Dendritic cell treated with granulocyte-macrophage colony-stimulating factor and Interleukin-4, amounts not matched to agents 40 ng/mL and 50 ng/mL, for 4 days (primary cell): ENCODE measurements at regions not wholly inside any gene's neighbourhood (a gene's known extent, or its start where the extent isn't known, plus 50 kb on each side); places are given as distances from the start of the nearest gene placed in this dataset.

ENCODE experiments used
- H3K27ac Mint-ChIP-seq: one replicate; pipeline ENCODE4 v1.8.0; 2022; ENCODE audit warnings: mild to moderate bottlenecking, mixed read lengths
- H3K27me3 Mint-ChIP-seq: one replicate; pipeline ENCODE4 v1.8.0; 2022; ENCODE audit warnings: mild to moderate bottlenecking, mixed read lengths
- H3K36me3 Mint-ChIP-seq: one replicate; pipeline ENCODE4 v1.8.0; 2022; ENCODE audit warnings: low read depth, mixed read lengths
- H3K4me1 Mint-ChIP-seq: one replicate; pipeline ENCODE4 v1.8.0; 2022; ENCODE audit warnings: low read depth, mixed read lengths
- H3K4me3 Mint-ChIP-seq: one replicate; pipeline ENCODE4 v1.8.0; 2022; ENCODE audit warnings: mild to moderate bottlenecking, moderate library complexity, mixed read lengths
- H3K9me3 Mint-ChIP-seq: one replicate; pipeline ENCODE4 v1.8.0; 2022; ENCODE audit warnings: mixed read lengths
- intact Hi-C: fragments of 100-400 bp; cut with micrococcal nuclease; formaldehyde crosslinking; loops from one replicate; pipeline ENCODE4 v1.15.0; 2022

DNA sequence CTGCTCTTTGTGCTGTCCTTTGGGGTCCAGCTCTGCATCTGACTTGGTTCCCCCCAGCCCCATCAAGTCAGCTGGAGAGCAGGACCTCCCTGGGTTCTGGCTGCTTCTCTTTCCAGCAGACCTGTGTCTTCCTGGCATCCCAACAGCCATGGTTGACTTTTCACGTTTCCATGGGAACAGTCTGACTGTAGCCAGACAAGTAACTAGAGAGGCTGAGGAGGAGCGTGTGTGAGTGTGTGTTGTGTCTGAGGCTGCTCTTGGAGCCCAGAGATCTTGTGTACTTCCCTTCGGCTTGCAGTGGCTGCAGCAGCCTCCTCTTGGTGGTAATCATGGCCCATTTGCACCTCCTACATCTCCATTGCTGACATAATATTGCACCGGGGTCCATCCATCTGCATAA, 332.0 kb downstream of the RPS24 start:
- peaks cover 7% of the 10 kb centered on the region for H3K9me3 Mint-ChIP-seq
- intact Hi-C loops: no loop called here
- peaks cover 2% of the 10 kb centered on the region for H3K27me3 Mint-ChIP-seq
- no peak overlapping the region for H3K27ac Mint-ChIP-seq
- peaks cover 21% of the 10 kb centered on the region for H3K4me1 Mint-ChIP-seq
- no peak overlapping the region for H3K4me3 Mint-ChIP-seq
- H3K36me3 Mint-ChIP-seq: peaks cover 9% of the 10 kb centered on the region

DNA sequence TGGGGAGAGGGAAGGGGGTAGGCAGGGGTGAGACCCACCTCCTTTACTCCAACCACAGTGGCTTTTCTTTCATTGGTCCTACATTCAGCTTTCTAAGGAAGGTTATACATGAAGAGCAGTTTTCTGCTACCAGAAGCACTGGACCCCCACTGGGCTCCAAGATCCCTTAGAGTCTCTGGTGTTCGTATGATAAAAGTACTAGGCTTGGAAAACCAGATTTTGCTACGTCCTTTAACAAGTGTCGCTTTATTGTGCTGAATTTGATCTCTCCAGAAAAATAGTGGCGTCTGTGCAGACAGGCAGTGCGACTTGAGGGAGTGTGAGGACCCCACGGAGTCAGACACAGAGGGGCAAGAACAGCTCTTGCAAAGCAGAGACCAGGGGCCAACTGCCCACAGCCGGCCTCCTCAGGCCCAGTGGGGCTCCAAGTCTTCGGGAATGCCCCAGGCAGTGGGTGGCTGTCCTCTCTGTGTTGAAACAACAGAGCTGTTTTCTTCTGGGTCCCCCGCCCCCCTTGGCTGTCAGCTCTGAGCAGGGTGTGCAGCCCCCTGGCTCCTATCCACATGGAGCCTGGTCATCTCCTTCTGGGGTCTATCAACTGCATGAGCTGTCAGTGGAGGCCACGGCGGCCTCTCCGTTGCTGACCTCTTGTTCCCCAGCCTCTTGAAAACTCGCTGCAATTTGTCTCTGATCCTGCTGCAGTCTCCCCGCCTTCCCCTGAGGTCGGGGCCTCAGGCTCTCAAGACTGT, 333.2 kb downstream of the RPS24 start:
- intact Hi-C loops: no loop called here
- no peak overlapping the region for H3K4me3 Mint-ChIP-seq
- H3K27me3 Mint-ChIP-seq: peaks cover 5% of the 10 kb centered on the region
- peaks cover 5% of the 10 kb centered on the region for H3K9me3 Mint-ChIP-seq
- H3K36me3 Mint-ChIP-seq: peaks cover 6% of the 10 kb centered on the region
- H3K4me1 Mint-ChIP-seq: peaks cover 13% of the 10 kb centered on the region
- no peak overlapping the region for H3K27ac Mint-ChIP-seq

DNA sequence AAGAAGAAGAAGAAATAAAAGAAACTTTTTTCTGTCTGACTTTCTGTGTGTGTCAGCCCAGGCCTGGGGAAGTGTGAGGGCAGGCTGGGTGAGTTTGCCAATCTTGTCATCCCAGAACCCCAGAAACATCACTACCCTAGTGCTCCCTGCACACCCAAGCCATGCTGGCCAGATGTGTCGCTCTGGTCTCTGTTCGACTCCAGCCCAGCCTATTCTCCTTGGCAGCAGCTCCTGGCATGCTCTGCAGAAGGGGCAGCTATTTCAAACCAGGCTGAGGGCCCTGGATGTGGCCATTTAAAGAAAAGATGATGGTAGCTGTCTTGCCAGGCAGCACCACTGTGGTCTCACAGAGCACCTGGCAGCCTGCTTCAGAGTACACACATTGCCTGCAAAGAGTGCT, 334.1 kb downstream of the RPS24 start:
- intact Hi-C loops: no loop called here
- no peak overlapping the region for H3K4me3 Mint-ChIP-seq
- no peak overlapping the region for H3K27ac Mint-ChIP-seq
- H3K9me3 Mint-ChIP-seq: no peaks in the 10 kb centered on the region
- H3K36me3 Mint-ChIP-seq: no peaks in the 10 kb centered on the region
- peaks cover 5% of the 10 kb centered on the region for H3K27me3 Mint-ChIP-seq
- peaks cover 4% of the 10 kb centered on the region for H3K4me1 Mint-ChIP-seq

DNA sequence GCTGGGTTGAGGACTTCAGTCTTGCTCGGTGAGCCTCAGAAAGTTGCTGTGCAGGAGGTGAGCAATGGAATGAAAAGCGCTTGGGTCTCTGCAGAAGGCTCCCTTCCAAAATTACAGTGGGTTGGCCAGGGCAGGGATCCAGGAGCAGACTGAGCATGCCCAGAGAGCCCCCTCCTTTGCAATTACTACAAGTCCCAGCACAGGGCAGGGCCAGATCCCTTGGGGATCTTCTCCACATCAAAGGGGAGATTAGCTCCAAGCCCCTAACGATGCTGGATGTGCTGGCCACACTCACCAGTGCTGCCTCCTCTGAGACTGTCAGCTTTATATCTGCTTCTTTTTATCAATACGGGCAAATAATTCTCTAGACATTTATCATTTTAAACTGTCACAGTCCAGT, 337.5 kb downstream of the RPS24 start:
- Mint-ChIP-seq H3K4me3 (no peak overlapping the region), H3K36me3 (no peaks in the 10 kb centered on the region), H3K9me3 (no peaks in the 10 kb centered on the region)

DNA sequence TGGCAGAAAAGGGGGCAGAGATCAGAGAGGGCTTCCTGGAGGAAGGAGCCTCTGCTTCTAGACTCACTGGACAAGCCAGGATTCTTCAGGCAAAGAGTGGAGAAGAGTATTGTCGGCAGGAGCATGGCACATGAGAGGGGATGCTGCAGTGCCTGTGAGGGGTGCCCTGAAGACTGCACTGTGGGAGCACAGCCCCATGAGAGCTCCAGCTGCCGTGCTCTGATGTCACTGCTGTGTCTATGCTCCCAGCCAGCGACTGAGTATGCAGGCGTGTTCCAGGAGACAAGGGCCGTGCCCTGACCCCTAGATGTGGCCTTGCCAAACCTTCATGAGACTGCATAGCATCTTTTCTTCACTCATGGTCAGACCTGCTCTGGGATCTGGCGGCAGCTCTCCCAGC, 339.1 kb downstream of the RPS24 start:
- Mint-ChIP-seq H3K4me1 (no peaks in the 10 kb centered on the region), H3K36me3 (no peaks in the 10 kb centered on the region), H3K27me3 (peaks cover 5% of the 10 kb centered on the region), H3K9me3 (no peaks in the 10 kb centered on the region), H3K4me3 (no peak overlapping the region), H3K27ac (no peak overlapping the region)
- intact Hi-C loops: no loop called here

More for the DNA sequence above, 337.5 kb downstream of the RPS24 start:
- Mint-ChIP-seq H3K27me3 (peaks cover 4% of the 10 kb centered on the region), H3K27ac (no peak overlapping the region), H3K4me1 (no peaks in the 10 kb centered on the region)
- intact Hi-C loops: no loop called here

DNA sequence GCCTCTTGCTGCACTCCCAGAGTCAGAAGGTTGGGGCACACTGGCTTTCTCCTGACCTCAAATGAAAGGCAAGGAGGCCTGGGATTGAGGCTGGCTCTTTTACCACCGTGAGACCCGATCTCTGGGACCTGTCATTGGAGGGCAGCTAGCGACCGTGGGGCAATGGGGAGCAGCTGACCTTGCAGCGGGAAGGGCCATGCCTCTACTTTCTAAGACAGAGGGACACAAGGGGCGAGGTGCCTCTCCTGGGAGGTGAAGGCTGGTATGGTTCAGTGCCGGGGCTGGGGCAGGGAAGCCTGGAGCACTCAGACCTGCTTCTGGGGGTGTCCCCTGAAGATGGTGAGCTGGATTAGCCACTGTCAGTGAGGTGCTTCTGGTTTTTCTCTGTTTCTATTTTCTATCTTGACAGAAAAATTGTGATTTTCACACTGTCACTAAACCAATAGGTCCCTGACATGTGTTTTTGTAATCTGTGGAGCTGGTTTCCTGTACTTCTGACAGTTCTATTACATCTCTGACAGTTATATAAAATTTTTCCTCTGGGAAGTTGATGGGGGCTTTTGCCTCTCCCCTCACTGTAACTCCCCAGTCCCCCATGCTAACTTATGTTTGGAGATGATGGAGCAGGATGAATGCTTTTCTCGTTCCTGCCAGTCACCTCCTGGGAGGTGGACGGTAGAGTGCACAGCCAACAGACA, 340.8 kb downstream of the RPS24 start:
- intact Hi-C loops: no loop called here
- no peaks in the 10 kb centered on the region for H3K36me3 Mint-ChIP-seq

DNA sequence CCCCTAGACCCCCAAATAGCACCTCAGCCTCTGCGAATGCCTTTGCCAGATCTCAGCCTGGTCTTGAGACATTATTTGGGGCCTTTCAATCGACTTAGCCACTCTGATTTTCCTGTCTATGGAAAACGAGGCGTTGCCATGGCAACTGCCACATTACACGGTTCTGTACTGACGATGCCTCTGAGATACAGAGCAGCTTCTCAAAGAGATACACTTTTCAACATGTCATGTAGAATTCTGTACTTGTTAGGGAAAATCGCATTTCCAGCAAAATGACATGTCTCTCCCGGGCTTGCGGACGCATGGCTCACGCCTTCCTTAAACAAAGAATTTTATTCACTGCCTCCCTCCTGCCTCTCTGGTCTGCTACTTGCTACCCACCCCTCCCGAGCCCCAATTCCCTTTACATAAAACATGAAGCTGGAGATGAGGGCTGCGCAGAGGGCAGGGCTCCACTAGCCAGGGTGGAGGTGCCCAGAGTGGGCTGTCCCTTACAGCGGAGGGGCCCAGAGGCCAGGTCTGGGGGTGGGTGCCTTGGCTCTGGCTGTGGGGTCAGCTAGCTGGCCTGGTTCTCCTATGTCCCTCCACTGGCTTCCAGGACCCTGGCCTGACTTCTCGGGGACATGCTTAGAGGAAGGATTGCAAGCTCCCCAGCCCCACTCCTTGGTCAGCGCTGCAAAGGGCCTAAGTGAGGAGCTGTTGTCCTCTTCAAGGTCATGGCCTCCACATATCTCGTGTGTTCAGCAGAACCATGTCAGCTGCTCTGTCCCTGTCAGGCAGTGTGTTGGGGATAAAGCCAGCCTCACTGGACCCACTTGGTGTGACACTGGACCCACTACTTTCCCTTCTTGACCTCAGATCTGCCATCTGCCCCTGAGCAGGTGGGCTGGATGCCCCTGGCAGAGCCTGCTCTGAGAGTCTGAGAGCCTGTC, 342.5 kb downstream of the RPS24 start:
- Mint-ChIP-seq H3K4me3 (no peak overlapping the region), H3K27ac (no peak overlapping the region), H3K36me3 (no peaks in the 10 kb centered on the region), H3K9me3 (no peaks in the 10 kb centered on the region), H3K27me3 (peaks cover 8% of the 10 kb centered on the region), H3K4me1 (peaks cover 6% of the 10 kb centered on the region)
- intact Hi-C loops: no loop called here

More for the DNA sequence above, 340.8 kb downstream of the RPS24 start:
- Mint-ChIP-seq H3K27ac (no peak overlapping the region), H3K9me3 (no peaks in the 10 kb centered on the region), H3K4me1 (peaks cover 6% of the 10 kb centered on the region), H3K4me3 (no peak overlapping the region), H3K27me3 (peaks cover 7% of the 10 kb centered on the region)

DNA sequence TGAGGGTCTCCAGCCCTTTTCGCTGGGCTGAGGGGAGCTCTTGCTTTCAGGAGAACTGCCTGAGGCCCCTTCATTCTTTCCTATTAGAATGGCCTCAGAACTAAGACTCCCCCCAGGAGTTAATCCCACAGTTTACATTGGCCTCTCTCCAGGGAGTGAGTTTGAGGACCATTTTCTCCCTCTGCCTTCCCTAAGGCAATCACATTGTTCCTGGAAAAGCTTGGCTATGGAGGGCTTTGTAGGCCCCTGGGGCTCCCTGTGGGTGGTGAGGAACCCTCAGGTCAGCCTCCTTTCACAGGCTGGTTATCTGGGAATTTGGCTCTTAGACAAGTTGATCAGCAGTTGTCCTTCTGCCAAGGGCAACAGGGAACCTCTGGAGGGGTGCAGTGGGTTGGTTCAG, 343.7 kb downstream of the RPS24 start:
- H3K4me3 Mint-ChIP-seq: no peak overlapping the region

DNA sequence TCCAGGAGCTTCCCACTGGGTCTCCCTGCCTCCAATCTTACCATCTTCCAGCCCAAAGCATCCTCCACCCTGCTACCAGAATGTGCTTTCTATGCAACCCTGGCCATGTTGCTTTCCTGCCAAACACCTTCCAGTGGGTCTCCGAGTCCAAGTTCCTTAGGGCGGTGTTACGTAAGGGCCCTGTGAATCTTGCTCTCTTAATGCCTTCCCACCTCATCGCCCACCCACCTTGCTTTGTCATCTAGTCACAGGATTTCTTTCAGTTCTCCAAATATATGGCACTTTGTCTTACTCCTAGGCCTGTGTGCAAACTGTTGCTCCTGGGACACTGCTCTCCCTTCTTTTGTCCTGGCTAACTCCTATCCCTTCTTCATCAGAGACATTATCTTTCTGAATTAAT, 344.5 kb downstream of the RPS24 start:
- Mint-ChIP-seq H3K9me3 (no peaks in the 10 kb centered on the region), H3K4me3 (no peak overlapping the region), H3K36me3 (no peaks in the 10 kb centered on the region), H3K27me3 (peaks cover 8% of the 10 kb centered on the region), H3K27ac (no peak overlapping the region), H3K4me1 (peaks cover 6% of the 10 kb centered on the region)
- intact Hi-C loops: no loop called here

More for the DNA sequence above, 343.7 kb downstream of the RPS24 start:
- H3K27ac Mint-ChIP-seq: no peak overlapping the region
- H3K9me3 Mint-ChIP-seq: no peaks in the 10 kb centered on the region
- no peaks in the 10 kb centered on the region for H3K36me3 Mint-ChIP-seq
- intact Hi-C loops: no loop called here
- peaks cover 6% of the 10 kb centered on the region for H3K4me1 Mint-ChIP-seq
- peaks cover 8% of the 10 kb centered on the region for H3K27me3 Mint-ChIP-seq

DNA sequence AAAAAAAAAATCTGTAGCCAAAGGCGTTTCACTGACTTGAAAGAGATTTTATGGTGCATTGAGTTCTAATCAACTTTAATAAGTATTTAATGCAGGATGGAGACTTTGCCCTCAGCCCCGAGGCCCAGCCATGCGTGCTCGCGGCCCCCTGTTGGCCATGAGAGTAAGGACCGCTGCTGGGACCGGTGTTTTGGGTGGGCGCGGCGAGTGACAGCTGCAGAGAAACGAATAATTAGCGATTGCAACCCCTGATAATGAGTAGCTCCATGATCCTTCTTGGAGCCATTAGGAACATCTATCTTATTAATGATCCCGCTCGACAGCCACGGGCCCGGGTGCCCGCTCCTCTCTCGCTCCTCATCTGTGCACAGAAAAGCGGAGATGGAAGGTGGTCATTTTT, 347.4 kb downstream of the RPS24 start:
- intact Hi-C loops: no loop called here
- H3K4me3 Mint-ChIP-seq: no peak overlapping the region
- H3K4me1 Mint-ChIP-seq: peaks cover 6% of the 10 kb centered on the region
- H3K27me3 Mint-ChIP-seq: peaks cover 8% of the 10 kb centered on the region
- no peaks in the 10 kb centered on the region for H3K36me3 Mint-ChIP-seq
- H3K9me3 Mint-ChIP-seq: no peaks in the 10 kb centered on the region
- H3K27ac Mint-ChIP-seq: no peak overlapping the region

DNA sequence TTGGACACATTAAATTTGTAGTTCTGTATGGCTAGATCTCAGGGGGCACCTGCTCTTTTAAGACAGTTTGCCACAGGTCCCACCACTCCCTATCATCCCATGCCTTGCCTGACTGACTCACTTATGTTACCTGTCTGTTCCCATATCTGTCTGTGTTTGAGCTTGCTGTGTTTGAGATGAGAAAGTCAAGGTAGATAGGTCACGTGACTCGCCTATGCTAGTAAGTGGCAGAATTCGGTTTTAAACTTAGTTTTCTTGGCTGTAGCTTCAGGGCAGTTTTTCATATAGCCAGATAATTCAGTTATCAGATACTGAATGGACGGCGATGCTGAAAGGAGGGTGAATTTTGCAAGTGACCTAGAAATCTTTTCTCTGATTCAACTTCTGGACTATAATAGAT, 348.4 kb downstream of the RPS24 start:
- Mint-ChIP-seq H3K9me3 (no peaks in the 10 kb centered on the region), H3K27me3 (peaks cover 8% of the 10 kb centered on the region), H3K36me3 (no peaks in the 10 kb centered on the region), H3K4me1 (peaks cover 6% of the 10 kb centered on the region), H3K27ac (no peak overlapping the region), H3K4me3 (no peak overlapping the region)
- intact Hi-C loops: no loop called here

DNA sequence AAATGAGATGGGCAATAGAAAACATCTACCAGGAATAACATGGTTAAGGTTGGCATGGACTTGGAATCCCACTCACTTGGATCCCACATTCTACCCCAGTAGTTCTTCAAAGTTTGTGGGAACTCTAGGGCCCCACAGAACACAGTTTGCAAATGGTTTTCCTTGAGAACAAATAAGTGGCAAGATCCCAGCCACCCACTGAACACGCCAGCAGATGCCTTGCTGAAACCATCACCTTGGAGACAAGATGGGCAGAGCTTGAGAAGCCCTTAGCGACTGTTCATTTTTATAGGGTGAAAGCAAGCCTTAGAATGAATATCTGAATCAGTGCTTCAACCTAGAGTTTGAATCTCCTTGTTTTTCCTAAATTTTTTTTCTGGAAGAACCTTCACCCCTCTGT, 349.1 kb downstream of the RPS24 start:
- peaks cover 11% of the 10 kb centered on the region for H3K27me3 Mint-ChIP-seq
- no peaks in the 10 kb centered on the region for H3K36me3 Mint-ChIP-seq
- H3K27ac Mint-ChIP-seq: no peak overlapping the region
- H3K9me3 Mint-ChIP-seq: no peaks in the 10 kb centered on the region
- peaks cover 6% of the 10 kb centered on the region for H3K4me1 Mint-ChIP-seq
- H3K4me3 Mint-ChIP-seq: no peak overlapping the region
- intact Hi-C loops: no loop called here

DNA sequence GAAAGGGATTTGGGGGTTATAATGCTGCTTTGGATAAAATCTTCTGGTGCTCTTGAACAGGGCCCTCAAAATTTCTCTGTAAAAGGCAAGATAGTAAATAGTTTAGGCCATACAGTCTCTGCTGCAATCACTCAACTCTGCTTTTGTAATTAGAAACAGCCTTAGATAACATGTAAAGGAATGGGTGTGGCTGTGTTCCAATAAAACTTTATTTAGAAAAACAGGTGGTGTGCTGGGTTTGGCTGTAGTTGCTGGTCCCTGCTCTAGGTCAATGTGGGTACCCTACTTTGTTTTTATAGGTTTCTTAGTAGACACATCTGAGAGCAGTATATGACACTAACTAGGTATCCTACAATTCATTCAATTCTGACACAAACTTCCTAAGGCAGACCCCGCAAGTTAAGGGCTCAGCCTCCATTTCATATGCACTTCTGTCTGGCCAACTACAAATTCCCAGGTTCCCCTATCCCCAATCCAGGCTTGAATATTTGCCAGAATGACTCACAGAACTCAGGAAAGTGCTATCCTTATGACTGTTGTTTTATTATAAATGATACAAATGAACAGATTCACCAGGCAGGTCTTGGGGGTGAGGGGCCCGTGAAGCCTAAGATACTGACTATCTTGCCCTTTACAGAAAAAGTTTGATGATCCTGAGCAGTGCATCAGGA, 349.9 kb downstream of the RPS24 start:
- intact Hi-C loops: no loop called here
- Mint-ChIP-seq H3K4me3 (no peak overlapping the region), H3K27ac (no peak overlapping the region), H3K4me1 (peaks cover under 1% of the 10 kb centered on the region), H3K27me3 (peaks cover 15% of the 10 kb centered on the region), H3K9me3 (no peaks in the 10 kb centered on the region), H3K36me3 (no peaks in the 10 kb centered on the region)
